ENCODE measurements at regions not wholly inside any gene's neighbourhood (a gene's known extent, or its start where the extent isn't known, plus 50 kb on each side); places are given as distances from the start of the nearest gene placed in this dataset.

DNA sequence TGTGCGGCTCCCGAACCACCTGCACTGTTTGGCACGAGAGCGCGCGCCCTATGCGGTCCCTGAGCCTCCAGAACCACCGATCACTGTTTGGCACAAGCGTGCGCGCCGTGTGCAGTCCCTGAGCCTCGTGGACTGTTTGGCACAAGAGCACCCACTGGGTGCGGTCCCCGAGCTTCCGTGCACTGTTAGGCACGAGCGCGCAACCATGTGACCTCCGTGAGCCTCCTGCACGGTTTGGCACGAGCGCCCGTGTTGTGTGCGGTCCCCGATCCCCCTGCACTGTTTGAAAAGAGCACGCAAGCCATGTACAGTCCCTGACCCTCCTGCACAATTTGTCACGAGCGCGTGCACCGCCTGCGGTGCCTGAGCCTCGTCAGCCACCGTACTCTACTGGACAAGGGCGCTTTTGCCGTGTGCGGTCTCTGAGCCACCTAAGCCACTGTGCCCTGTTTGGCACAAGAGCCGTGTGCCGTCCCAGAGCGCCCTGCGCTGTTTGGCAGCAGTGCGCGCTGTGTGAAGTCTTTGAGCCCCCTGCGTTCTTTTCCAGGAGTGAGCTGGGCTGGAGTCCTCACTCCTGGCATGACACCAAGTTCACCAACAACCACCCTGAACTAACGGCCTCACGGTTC is 163.7 kb upstream of the USP9Y start:
- no peak for DNase-seq (ENCODE audit: insufficient read length, low spot score)
- no peak for TF ChIP-seq POLR2A (IDR thresholded peaks at IDR 0.05; ENCODE audit: low read depth, low read length)
- FAIRE-seq: no peak

GRCh38 chrY:12546746-12547420 is 154.1 kb upstream of the USP9Y start:
- TF ChIP-seq POLR2A (IDR thresholded peaks at IDR 0.05; ENCODE audit: low read depth, low read length): no peak
- no peak for DNase-seq (ENCODE audit: insufficient read length, low spot score)
- FAIRE-seq: no peak

GRCh38 chrY:12552471-12553283 is 148.4 kb upstream of the USP9Y start:
- no peak for FAIRE-seq
- DNase-seq (ENCODE audit: insufficient read length, low spot score): no peak
- no peak for TF ChIP-seq POLR2A (IDR thresholded peaks at IDR 0.05; ENCODE audit: low read depth, low read length)

GRCh38 chrY:12553909-12554308 is 147.1 kb upstream of the USP9Y start:
- TF ChIP-seq POLR2A (IDR thresholded peaks at IDR 0.05; ENCODE audit: low read depth, low read length): no peak
- FAIRE-seq: no peak
- DNase-seq (ENCODE audit: insufficient read length, low spot score): no peak

GRCh38 chrY:12555005-12555404 is 146.0 kb upstream of the USP9Y start:
- FAIRE-seq: no peak
- DNase-seq (ENCODE audit: insufficient read length, low spot score): no peak
- TF ChIP-seq POLR2A (IDR thresholded peaks at IDR 0.05; ENCODE audit: low read depth, low read length): no peak

GRCh38 chrY:12559007-12559406 is 142.0 kb upstream of the USP9Y start:
- no peak for DNase-seq (ENCODE audit: insufficient read length, low spot score)
- no peak for FAIRE-seq
- TF ChIP-seq POLR2A (IDR thresholded peaks at IDR 0.05; ENCODE audit: low read depth, low read length): no peak

- DNase-seq (ENCODE audit: insufficient read length, low spot score) (no peak), FAIRE-seq (no peak)
- TF ChIP-seq POLR2A (IDR thresholded peaks at IDR 0.05; ENCODE audit: low read depth, low read length): no peak
Measured at GRCh38 chrY:12576278-12576677, 124.8 kb upstream of the USP9Y start.

- FAIRE-seq (no peak), DNase-seq (ENCODE audit: insufficient read length, low spot score) (no peak)
- no peak for TF ChIP-seq POLR2A (IDR thresholded peaks at IDR 0.05; ENCODE audit: low read depth, low read length)
Measured at GRCh38 chrY:12593532-12594216, 107.4 kb upstream of the USP9Y start.

DNA sequence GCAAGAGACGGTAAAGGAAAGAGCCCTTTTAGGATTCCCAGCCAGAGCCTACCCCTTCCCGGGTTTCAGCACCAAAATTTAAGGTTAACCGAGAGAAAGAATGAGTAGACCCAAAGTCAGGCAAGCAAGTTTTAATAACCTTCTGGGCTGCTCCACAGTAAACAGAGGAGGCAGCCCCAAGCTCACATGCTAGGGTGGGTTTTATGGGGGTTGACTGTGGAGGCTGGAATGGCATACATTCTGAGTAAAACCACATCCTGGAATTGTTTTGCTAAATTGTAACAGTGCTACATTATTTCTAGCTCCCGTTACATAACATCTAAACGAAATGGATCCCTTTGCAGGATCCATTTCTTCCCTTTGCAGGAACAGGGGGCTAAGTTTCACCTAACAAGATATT is 102.2 kb upstream of the USP9Y start:
- no peak for FAIRE-seq
- DNase-seq (ENCODE audit: insufficient read length, low spot score): no peak
- TF ChIP-seq POLR2A (IDR thresholded peaks at IDR 0.05; ENCODE audit: low read depth, low read length): no peak

- DNase-seq (ENCODE audit: insufficient read length, low spot score) (no peak), FAIRE-seq (no peak)
- no peak for TF ChIP-seq POLR2A (IDR thresholded peaks at IDR 0.05; ENCODE audit: low read depth, low read length)
Measured at GRCh38 chrY:12605426-12605825, 95.6 kb upstream of the USP9Y start.

DNA sequence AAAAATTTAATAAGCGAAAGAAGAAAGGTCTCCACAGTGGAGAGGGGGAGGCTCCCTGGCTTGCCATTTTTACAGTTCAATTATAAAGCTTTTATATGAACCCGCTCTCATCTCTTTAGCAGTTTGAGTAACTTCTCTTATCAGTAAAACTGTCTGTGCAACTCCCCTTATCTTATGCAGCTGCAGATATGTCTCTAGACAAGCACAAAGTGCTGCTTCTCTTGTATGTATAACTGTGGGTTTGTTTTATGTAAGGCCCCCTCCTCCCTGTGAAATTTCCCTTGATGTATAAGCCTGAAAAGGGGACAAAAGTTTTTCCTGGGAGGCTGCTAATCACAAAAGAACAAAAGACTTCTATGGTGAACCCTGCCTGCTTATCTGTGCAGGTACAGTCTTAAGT is 90.2 kb upstream of the USP9Y start:
- TF ChIP-seq POLR2A (IDR thresholded peaks at IDR 0.05; ENCODE audit: low read depth, low read length): no peak
- DNase-seq (ENCODE audit: insufficient read length, low spot score) (no peak), FAIRE-seq (no peak)

DNA sequence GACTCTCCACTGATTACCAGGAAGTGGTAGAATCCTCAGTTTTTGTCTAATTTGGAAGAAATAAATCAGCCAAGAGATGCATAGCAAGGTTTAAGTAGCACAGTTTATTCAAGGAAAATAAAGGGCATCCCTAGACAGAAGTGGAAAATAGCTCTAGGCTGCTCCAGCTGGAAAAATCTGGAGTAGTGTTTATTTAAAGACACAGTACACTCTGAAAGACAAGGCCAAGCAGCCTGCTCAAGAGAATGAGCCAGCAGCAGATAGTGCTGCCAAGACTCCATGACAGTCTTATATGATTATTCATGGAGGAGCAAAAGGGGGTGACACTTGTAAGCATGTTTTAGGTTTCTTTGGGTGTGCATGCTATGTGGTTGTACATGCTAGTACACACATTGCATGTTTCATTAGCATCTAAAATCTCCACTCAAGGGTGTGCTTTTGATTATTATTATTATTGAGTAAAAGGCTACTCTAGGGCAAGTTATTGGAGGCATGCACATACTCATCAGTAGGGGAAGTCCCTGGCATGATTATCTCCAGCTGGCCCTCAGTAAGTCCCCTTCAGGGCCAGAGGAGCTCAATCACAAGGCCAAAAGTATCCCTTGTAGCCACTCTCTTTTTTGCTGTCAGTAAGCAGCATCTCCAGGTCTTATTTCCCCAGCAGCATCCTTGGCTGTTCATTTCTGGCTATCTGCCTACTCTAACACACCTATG is 85.1 kb upstream of the USP9Y start:
- DNase-seq (ENCODE audit: insufficient read length, low spot score): no peak
- FAIRE-seq: no peak
- TF ChIP-seq POLR2A (IDR thresholded peaks at IDR 0.05; ENCODE audit: low read depth, low read length): no peak

GRCh38 chrY:12621454-12622081 is 79.5 kb upstream of the USP9Y start:
- DNase-seq (ENCODE audit: insufficient read length, low spot score): no peak
- TF ChIP-seq POLR2A (IDR thresholded peaks at IDR 0.05; ENCODE audit: low read depth, low read length): no peak
- FAIRE-seq: no peak

Measured in H54 (cell line).